ENCODE measurements at regions not wholly inside any gene's neighbourhood (a gene's known extent, or its start where the extent isn't known, plus 50 kb on each side); places are given as distances from the start of the nearest gene placed in this dataset.

GRCh38 chr13:51518827-51519226, 65.4 kb upstream of the WDFY2 start:
- DNase-seq (ENCODE audit: low read depth), result no peak
- no peak for TF ChIP-seq CTCF (IDR thresholded peaks at IDR 0.05; ENCODE audit: insufficient read depth, low read depth, low read length)
- H3K4me3 ChIP-seq (ENCODE audit: low read depth, low read length), result no peak overlapping the region

GRCh38 chr13:51519771-51520216, 64.5 kb upstream of the WDFY2 start:
- no peak overlapping the region for H3K4me3 ChIP-seq (ENCODE audit: low read depth, low read length)
- peak; percentile 28 for DNase-seq (ENCODE audit: low read depth)
- no peak for TF ChIP-seq CTCF (IDR thresholded peaks at IDR 0.05; ENCODE audit: insufficient read depth, low read depth, low read length)

GRCh38 chr13:51520524-51520923, 63.7 kb upstream of the WDFY2 start:
- peak; percentile 36 for DNase-seq (ENCODE audit: low read depth)
- H3K4me3 ChIP-seq (ENCODE audit: low read depth, low read length), result no peak overlapping the region
- no peak for TF ChIP-seq CTCF (IDR thresholded peaks at IDR 0.05; ENCODE audit: insufficient read depth, low read depth, low read length)

- TF ChIP-seq CTCF (IDR thresholded peaks at IDR 0.05; ENCODE audit: insufficient read depth, low read depth, low read length), result no peak
- no peak overlapping the region for H3K4me3 ChIP-seq (ENCODE audit: low read depth, low read length)
- peak; percentile 80 for DNase-seq (ENCODE audit: low read depth)
These were observed 61.2 kb upstream of the WDFY2 start for GRCh38 chr13:51523082-51523518.

- DNase-seq (ENCODE audit: low read depth), result peak; percentile 79
- TF ChIP-seq CTCF (IDR thresholded peaks at IDR 0.05; ENCODE audit: insufficient read depth, low read depth, low read length), result no peak
- no peak overlapping the region for H3K4me3 ChIP-seq (ENCODE audit: low read depth, low read length)
These were observed 60.0 kb upstream of the WDFY2 start for GRCh38 chr13:51524312-51524711.

- no peak for TF ChIP-seq CTCF (IDR thresholded peaks at IDR 0.05; ENCODE audit: insufficient read depth, low read depth, low read length)
- DNase-seq (ENCODE audit: low read depth), result peak; percentile 68
- H3K4me3 ChIP-seq (ENCODE audit: low read depth, low read length), result no peak overlapping the region
These were observed 59.3 kb upstream of the WDFY2 start for GRCh38 chr13:51524829-51525566.
